GM23338 (cell line): ENCODE measurements at regions not wholly inside any gene's neighbourhood (a gene's known extent, or its start where the extent isn't known, plus 50 kb on each side); places are given as distances from the start of the nearest gene placed in this dataset.

Source experiments
- ATAC-seq: fragments of 200-7000 bp; cut with Tn5 transposase; 3 replicates; pipeline ENCODE4 v1.9.1; 2020
- DNase-seq: peaks from one replicate; pipeline ENCODE4 v3.0.0-alpha.2; 2015; ENCODE audit warnings: low spot score
- H2AFZ ChIP-seq: fragments of 200-600 bp; sonication (generic); 2 replicates; pipeline ENCODE4 v1.8.0; 2016; ENCODE audit warnings: antibody characterized with exemption, mild to moderate bottlenecking, moderate library complexity
- H3F3A ChIP-seq: fragments of 200-600 bp; sonication (generic); replicated peaks from 2 replicates; pipeline ENCODE4 v1.8.0; 2017; ENCODE audit warnings: antibody characterized with exemption, mixed run types, low read depth
- H3K27ac ChIP-seq: fragments of 200-600 bp; sonication (generic); 2 replicates; pipeline ENCODE4 v1.6.1; 2016; ENCODE audit warnings: low read depth
- H3K27me3 ChIP-seq: fragments of 200-600 bp; sonication (generic); 2 replicates; pipeline ENCODE4 v1.8.0; 2016; ENCODE audit warnings: mild to moderate bottlenecking, mixed run types, moderate library complexity; ENCODE audit not compliant: insufficient read depth
- H3K36me3 ChIP-seq: fragments of 200-600 bp; sonication (generic); 2 replicates; pipeline ENCODE4 v1.8.0; 2016; ENCODE audit warnings: mild to moderate bottlenecking; ENCODE audit not compliant: insufficient read depth
- H3K4me1 ChIP-seq: fragments of 200-600 bp; sonication (generic); 2 replicates; pipeline ENCODE4 v1.8.0; 2016; ENCODE audit warnings: mild to moderate bottlenecking, moderate library complexity; ENCODE audit not compliant: insufficient read depth
- H3K4me2 ChIP-seq: fragments of 200-600 bp; sonication (generic); 2 replicates; pipeline ENCODE4 v1.7.1; 2017; ENCODE audit warnings: mixed run types
- H3K4me3 ChIP-seq: fragments of 200-600 bp; sonication (generic); 2 replicates; pipeline ENCODE4 v1.6.1; 2016; ENCODE audit warnings: mixed run types
- H3K79me2 ChIP-seq: fragments of 200-600 bp; sonication (generic); replicated peaks from 2 replicates; pipeline ENCODE4 v1.8.0; 2017; ENCODE audit warnings: mild to moderate bottlenecking; ENCODE audit not compliant: insufficient read depth
- H3K9me2 ChIP-seq: fragments of 200-600 bp; sonication (generic); 2 replicates; pipeline ENCODE4 v1.8.0; 2017; ENCODE audit not compliant: insufficient read depth
- H4K20me1 ChIP-seq: fragments of 200-600 bp; sonication (generic); replicated peaks from 2 replicates; pipeline ENCODE4 v1.8.0; 2017; ENCODE audit warnings: mild to moderate bottlenecking; ENCODE audit not compliant: insufficient read depth
- H3K27ac Mint-ChIP-seq: 2 replicates; pipeline ENCODE4 v1.8.0; 2020; ENCODE audit warnings: inconsistent platforms, mild to moderate bottlenecking, moderate library complexity, mixed read lengths
- H3K27me3 Mint-ChIP-seq: 3 replicates; pipeline ENCODE4 v1.8.0; 2022; ENCODE audit warnings: low read depth, mild to moderate bottlenecking, moderate library complexity, mixed read lengths, inconsistent platforms; ENCODE audit not compliant: insufficient read depth, poor library complexity
- H3K36me3 Mint-ChIP-seq: 3 replicates; pipeline ENCODE4 v1.8.0; 2021; ENCODE audit warnings: low read depth, mild to moderate bottlenecking, inconsistent platforms, moderate library complexity, mixed read lengths
- H3K4me1 Mint-ChIP-seq: 3 replicates; pipeline ENCODE4 v1.8.0; 2020; ENCODE audit warnings: mild to moderate bottlenecking, inconsistent platforms, mixed read lengths
- H3K4me3 Mint-ChIP-seq: 3 replicates; pipeline ENCODE4 v1.8.0; 2021; ENCODE audit warnings: moderate library complexity, mild to moderate bottlenecking, inconsistent platforms, mixed read lengths
- H3K9me3 Mint-ChIP-seq: 3 replicates; pipeline ENCODE4 v1.8.0; 2020; ENCODE audit warnings: moderate library complexity, mild to moderate bottlenecking, inconsistent platforms, mixed read lengths
- CREB1 ChIP-seq: fragments of 250-450 bp; sonication (Bioruptor Pico); IDR thresholded peaks from 2 replicates; pipeline ENCODE4 v1.5.0; 2020; ENCODE audit warnings: low read depth, mild to moderate bottlenecking, moderate library complexity
- EZH2phosphoT487 ChIP-seq: fragments of 200-600 bp; sonication (generic); IDR thresholded peaks from one replicate; pipeline ENCODE4 v1.8.1; 2018; ENCODE audit warnings: antibody characterized with exemption; ENCODE audit not compliant: unreplicated experiment
- NANOG ChIP-seq: IDR thresholded peaks from 2 replicates; pipeline ENCODE4 v1.6.1; 2016; ENCODE audit warnings: antibody characterized with exemption, borderline replicate concordance
- POLR2AphosphoS5 ChIP-seq: IDR thresholded peaks from 2 replicates; pipeline ENCODE4 v1.6.1; 2016; ENCODE audit warnings: antibody characterized with exemption, low read depth
- STAT1 ChIP-seq: IDR thresholded peaks from one replicate; pipeline ENCODE4 v1.6.1; 2016; ENCODE audit warnings: antibody characterized with exemption; ENCODE audit not compliant: unreplicated experiment
- ZNF462 ChIP-seq: fragments of 250-450 bp; sonication (Bioruptor Pico); IDR thresholded peaks from 2 replicates; pipeline ENCODE4 v1.5.0; 2020; ENCODE audit warnings: mild to moderate bottlenecking, moderate library complexity

DNA sequence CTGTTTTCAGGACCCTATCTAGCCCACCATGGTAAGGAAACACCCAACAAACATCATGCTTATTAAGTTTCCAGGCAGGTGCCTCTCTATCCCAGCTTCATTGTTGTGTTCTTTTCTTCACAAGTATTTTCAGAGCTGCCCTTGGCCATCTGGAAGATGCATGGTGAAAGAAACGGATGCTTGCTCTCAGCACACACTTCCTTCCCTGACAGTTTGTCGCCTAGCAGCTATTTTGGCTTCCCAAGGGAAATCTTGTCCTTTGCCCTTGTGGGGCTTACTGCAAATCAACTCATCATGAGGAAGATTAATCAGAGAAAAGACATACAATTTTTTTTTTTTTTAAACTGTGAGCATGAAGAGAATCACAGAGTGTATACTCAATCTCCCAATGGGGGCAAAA is 128.8 kb downstream of the ASMT start:
- H3K4me3 ChIP-seq, result no peak overlapping the region
- H3K27ac ChIP-seq, result no peak overlapping the region
- no peaks in the 10 kb centered on the region for H3F3A ChIP-seq
- no peaks in the 10 kb centered on the region for H4K20me1 ChIP-seq
- 0 out of 2 replicates have a peak, but pooled peaks cover 13% of the 10 kb centered on the region for H3K9me2 ChIP-seq
- H3K4me3 Mint-ChIP-seq, result no peak overlapping the region
- peaks cover 3% of the 10 kb centered on the region for H3K27me3 Mint-ChIP-seq
- DNase-seq (no peak), ATAC-seq (no peak)
- TF ChIP-seq STAT1, result no peak
- no peak for TF ChIP-seq NANOG
- no peak for TF ChIP-seq ZNF462 (CRISPR knock-in tag)
- 0 out of 2 replicates have a peak, but pooled peaks cover under 1% of the 10 kb centered on the region for H3K4me1 ChIP-seq
- no peak overlapping the region for H3K4me2 ChIP-seq
- H3K4me1 Mint-ChIP-seq, result no peaks in the 10 kb centered on the region; the same call in 2 of the 3 replicates
- peaks cover 13% of the 10 kb centered on the region for H3K36me3 Mint-ChIP-seq
- H2AFZ ChIP-seq, result no peak overlapping the region
- no peaks in the 10 kb centered on the region for H3K27me3 ChIP-seq
- no peak overlapping the region for H3K27ac Mint-ChIP-seq
- H3K9me3 Mint-ChIP-seq, result peaks cover 32% of the 10 kb centered on the region
- H3K79me2 ChIP-seq, result no peaks in the 10 kb centered on the region
- no peaks in the 10 kb centered on the region for H3K36me3 ChIP-seq

DNA sequence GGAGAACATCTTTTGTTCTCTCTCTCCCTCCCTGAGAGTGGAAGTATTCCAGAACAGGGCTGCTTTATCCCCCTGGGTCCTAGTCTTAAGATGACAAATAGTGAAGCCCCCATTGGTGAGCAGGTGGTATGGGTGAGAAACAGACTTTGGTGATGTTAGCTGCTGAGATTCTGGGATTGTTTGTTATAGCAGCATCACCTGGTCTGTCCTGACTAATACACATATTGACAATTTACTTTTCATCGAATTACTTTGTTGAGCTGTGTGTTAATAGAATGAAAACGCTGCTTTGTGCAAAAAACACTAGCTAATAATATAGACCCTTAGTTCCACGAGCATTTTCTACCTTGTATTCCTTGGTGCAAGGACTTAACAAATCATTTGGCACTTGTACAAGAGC is 133.5 kb downstream of the ASMT start:
- Histone ChIP-seq H3K27me3 (no peaks in the 10 kb centered on the region), H4K20me1 (no peaks in the 10 kb centered on the region), H3K27ac (no peak overlapping the region), H3K4me2 (no peak overlapping the region), H3K9me2 (0 out of 2 replicates have a peak, but pooled peaks cover 13% of the 10 kb centered on the region), H2AFZ (no peak overlapping the region), H3K79me2 (no peaks in the 10 kb centered on the region), H3F3A (no peaks in the 10 kb centered on the region), H3K4me1 (no peaks in the 10 kb centered on the region), H3K4me3 (no peak overlapping the region), H3K36me3 (no peaks in the 10 kb centered on the region)
- Mint-ChIP-seq H3K27me3 (peaks cover 3% of the 10 kb centered on the region), H3K4me1 (no peaks in the 10 kb centered on the region), H3K36me3 (peaks cover 13% of the 10 kb centered on the region), H3K27ac (no peak overlapping the region), H3K4me3 (no peak overlapping the region), H3K9me3 (peaks cover 39% of the 10 kb centered on the region)
- ATAC-seq (no peak), DNase-seq (no peak)
- no peak for TF ChIP-seq CREB1 (CRISPR knock-in tag)
- no peak for TF ChIP-seq STAT1
- TF ChIP-seq NANOG, result no peak
- no peak for TF ChIP-seq EZH2phosphoT487
- no peak for TF ChIP-seq POLR2AphosphoS5
